ENCODE measurements at regions not wholly inside any gene's neighbourhood (a gene's known extent, or its start where the extent isn't known, plus 50 kb on each side); places are given as distances from the start of the nearest gene placed in this dataset.

DNA sequence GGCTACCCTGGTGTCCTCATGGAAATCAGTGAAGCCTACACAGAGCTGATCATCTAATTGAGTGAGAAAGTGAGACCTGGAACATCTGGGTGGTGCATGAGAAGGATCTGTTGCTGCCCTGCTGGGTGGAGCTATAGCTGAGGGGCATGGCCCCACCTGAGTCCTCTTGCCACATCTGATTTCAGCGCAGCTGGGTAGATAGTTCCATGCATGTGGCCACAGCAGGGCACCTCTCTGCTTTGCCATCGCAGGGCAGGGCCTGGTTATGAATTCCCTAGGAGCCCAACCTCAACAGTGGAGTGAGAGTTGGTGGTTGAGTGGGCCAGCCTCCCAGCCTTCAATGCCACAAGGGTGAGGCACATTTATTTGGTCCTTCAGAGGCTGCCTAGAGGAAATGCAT is 407.8 kb downstream of the BCL11B start:
- Mint-ChIP-seq H3K36me3 (no peaks in the 10 kb centered on the region), H3K4me3 (no peak overlapping the region), H3K27me3 (ENCODE audit: low read depth) (no peaks in the 10 kb centered on the region; the same call in 1 of the 2 replicates), H3K4me1 (no peaks in the 10 kb centered on the region), H3K27ac (no peak overlapping the region), H3K9me3 (peaks cover 14% of the 10 kb centered on the region)
- ATAC-seq (no peak), DNase-seq (ENCODE audit: low spot score) (no peak)
- TF ChIP-seq, protein P1, sequence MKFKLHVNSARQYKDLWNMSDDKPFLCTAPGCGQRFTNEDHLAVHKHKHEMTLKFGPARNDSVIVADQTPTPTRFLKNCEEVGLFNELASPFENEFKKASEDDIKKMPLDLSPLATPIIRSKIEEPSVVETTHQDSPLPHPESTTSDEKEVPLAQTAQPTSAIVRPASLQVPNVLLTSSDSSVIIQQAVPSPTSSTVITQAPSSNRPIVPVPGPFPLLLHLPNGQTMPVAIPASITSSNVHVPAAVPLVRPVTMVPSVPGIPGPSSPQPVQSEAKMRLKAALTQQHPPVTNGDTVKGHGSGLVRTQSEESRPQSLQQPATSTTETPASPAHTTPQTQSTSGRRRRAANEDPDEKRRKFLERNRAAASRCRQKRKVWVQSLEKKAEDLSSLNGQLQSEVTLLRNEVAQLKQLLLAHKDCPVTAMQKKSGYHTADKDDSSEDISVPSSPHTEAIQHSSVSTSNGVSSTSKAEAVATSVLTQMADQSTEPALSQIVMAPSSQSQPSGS (CRISPR knock-in tag; IDR thresholded peaks at IDR 0.05; ENCODE audit: borderline replicate concordance, low read depth), result no peak
- no peak for TF ChIP-seq JAZF1 (CRISPR knock-in tag; IDR thresholded peaks at IDR 0.05)
- no peak for TF ChIP-seq MYBL2 (CRISPR knock-in tag; IDR thresholded peaks at IDR 0.05)
- TF ChIP-seq, protein P2, sequence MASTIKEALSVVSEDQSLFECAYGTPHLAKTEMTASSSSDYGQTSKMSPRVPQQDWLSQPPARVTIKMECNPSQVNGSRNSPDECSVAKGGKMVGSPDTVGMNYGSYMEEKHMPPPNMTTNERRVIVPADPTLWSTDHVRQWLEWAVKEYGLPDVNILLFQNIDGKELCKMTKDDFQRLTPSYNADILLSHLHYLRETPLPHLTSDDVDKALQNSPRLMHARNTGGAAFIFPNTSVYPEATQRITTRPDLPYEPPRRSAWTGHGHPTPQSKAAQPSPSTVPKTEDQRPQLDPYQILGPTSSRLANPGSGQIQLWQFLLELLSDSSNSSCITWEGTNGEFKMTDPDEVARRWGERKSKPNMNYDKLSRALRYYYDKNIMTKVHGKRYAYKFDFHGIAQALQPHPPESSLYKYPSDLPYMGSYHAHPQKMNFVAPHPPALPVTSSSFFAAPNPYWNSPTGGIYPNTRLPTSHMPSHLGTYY (CRISPR knock-in tag; IDR thresholded peaks at IDR 0.05), result no peak
- TF ChIP-seq CBFB (CRISPR knock-in tag; IDR thresholded peaks at IDR 0.05; ENCODE audit: low read depth), result no peak
- TF ChIP-seq NFYB (CRISPR knock-in tag; conservative IDR thresholded peaks at IDR 0.05; ENCODE audit: low read depth), result no peak
- no peak for TF ChIP-seq ZNF263 (CRISPR knock-in tag; IDR thresholded peaks at IDR 0.05; ENCODE audit: low read depth)
- TF ChIP-seq MXD4 (CRISPR knock-in tag; IDR thresholded peaks at IDR 0.05; ENCODE audit: borderline replicate concordance), result no peak
- no peak for TF ChIP-seq GABPB1 (CRISPR knock-in tag; IDR thresholded peaks at IDR 0.05)
- TF ChIP-seq ZNF416 (CRISPR knock-in tag; IDR thresholded peaks at IDR 0.05), result no peak
- TF ChIP-seq, protein P3, sequence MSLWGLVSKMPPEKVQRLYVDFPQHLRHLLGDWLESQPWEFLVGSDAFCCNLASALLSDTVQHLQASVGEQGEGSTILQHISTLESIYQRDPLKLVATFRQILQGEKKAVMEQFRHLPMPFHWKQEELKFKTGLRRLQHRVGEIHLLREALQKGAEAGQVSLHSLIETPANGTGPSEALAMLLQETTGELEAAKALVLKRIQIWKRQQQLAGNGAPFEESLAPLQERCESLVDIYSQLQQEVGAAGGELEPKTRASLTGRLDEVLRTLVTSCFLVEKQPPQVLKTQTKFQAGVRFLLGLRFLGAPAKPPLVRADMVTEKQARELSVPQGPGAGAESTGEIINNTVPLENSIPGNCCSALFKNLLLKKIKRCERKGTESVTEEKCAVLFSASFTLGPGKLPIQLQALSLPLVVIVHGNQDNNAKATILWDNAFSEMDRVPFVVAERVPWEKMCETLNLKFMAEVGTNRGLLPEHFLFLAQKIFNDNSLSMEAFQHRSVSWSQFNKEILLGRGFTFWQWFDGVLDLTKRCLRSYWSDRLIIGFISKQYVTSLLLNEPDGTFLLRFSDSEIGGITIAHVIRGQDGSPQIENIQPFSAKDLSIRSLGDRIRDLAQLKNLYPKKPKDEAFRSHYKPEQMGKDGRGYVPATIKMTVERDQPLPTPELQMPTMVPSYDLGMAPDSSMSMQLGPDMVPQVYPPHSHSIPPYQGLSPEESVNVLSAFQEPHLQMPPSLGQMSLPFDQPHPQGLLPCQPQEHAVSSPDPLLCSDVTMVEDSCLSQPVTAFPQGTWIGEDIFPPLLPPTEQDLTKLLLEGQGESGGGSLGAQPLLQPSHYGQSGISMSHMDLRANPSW (CRISPR knock-in tag; conservative IDR thresholded peaks at IDR 0.05; ENCODE audit: low read depth), result no peak
- no peak for TF ChIP-seq SOX15 (CRISPR knock-in tag; IDR thresholded peaks at IDR 0.05)
- TF ChIP-seq, protein P4, sequence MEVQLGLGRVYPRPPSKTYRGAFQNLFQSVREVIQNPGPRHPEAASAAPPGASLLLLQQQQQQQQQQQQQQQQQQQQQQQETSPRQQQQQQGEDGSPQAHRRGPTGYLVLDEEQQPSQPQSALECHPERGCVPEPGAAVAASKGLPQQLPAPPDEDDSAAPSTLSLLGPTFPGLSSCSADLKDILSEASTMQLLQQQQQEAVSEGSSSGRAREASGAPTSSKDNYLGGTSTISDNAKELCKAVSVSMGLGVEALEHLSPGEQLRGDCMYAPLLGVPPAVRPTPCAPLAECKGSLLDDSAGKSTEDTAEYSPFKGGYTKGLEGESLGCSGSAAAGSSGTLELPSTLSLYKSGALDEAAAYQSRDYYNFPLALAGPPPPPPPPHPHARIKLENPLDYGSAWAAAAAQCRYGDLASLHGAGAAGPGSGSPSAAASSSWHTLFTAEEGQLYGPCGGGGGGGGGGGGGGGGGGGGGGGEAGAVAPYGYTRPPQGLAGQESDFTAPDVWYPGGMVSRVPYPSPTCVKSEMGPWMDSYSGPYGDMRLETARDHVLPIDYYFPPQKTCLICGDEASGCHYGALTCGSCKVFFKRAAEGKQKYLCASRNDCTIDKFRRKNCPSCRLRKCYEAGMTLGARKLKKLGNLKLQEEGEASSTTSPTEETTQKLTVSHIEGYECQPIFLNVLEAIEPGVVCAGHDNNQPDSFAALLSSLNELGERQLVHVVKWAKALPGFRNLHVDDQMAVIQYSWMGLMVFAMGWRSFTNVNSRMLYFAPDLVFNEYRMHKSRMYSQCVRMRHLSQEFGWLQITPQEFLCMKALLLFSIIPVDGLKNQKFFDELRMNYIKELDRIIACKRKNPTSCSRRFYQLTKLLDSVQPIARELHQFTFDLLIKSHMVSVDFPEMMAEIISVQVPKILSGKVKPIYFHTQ (CRISPR knock-in tag; IDR thresholded peaks at IDR 0.05), result no peak
- TF ChIP-seq, protein P5, sequence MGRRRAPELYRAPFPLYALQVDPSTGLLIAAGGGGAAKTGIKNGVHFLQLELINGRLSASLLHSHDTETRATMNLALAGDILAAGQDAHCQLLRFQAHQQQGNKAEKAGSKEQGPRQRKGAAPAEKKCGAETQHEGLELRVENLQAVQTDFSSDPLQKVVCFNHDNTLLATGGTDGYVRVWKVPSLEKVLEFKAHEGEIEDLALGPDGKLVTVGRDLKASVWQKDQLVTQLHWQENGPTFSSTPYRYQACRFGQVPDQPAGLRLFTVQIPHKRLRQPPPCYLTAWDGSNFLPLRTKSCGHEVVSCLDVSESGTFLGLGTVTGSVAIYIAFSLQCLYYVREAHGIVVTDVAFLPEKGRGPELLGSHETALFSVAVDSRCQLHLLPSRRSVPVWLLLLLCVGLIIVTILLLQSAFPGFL (CRISPR knock-in tag; IDR thresholded peaks at IDR 0.05; ENCODE audit: borderline replicate concordance), result no peak
- TF ChIP-seq, protein P6, sequence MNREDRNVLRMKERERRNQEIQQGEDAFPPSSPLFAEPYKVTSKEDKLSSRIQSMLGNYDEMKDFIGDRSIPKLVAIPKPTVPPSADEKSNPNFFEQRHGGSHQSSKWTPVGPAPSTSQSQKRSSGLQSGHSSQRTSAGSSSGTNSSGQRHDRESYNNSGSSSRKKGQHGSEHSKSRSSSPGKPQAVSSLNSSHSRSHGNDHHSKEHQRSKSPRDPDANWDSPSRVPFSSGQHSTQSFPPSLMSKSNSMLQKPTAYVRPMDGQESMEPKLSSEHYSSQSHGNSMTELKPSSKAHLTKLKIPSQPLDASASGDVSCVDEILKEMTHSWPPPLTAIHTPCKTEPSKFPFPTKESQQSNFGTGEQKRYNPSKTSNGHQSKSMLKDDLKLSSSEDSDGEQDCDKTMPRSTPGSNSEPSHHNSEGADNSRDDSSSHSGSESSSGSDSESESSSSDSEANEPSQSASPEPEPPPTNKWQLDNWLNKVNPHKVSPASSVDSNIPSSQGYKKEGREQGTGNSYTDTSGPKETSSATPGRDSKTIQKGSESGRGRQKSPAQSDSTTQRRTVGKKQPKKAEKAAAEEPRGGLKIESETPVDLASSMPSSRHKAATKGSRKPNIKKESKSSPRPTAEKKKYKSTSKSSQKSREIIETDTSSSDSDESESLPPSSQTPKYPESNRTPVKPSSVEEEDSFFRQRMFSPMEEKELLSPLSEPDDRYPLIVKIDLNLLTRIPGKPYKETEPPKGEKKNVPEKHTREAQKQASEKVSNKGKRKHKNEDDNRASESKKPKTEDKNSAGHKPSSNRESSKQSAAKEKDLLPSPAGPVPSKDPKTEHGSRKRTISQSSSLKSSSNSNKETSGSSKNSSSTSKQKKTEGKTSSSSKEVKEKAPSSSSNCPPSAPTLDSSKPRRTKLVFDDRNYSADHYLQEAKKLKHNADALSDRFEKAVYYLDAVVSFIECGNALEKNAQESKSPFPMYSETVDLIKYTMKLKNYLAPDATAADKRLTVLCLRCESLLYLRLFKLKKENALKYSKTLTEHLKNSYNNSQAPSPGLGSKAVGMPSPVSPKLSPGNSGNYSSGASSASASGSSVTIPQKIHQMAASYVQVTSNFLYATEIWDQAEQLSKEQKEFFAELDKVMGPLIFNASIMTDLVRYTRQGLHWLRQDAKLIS (CRISPR knock-in tag; IDR thresholded peaks at IDR 0.05; ENCODE audit: borderline replicate concordance), result no peak
- TF ChIP-seq OVOL2 (CRISPR knock-in tag; IDR thresholded peaks at IDR 0.05; ENCODE audit: borderline replicate concordance), result no peak
- TF ChIP-seq JUN (CRISPR knock-in tag; IDR thresholded peaks at IDR 0.05), result no peak
- TF ChIP-seq, protein P7, sequence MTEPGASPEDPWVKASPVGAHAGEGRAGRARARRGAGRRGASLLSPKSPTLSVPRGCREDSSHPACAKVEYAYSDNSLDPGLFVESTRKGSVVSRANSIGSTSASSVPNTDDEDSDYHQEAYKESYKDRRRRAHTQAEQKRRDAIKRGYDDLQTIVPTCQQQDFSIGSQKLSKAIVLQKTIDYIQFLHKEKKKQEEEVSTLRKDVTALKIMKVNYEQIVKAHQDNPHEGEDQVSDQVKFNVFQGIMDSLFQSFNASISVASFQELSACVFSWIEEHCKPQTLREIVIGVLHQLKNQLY (CRISPR knock-in tag; IDR thresholded peaks at IDR 0.05), result no peak
- CTCF ChIA-PET, result no interaction called here
- POLR2A ChIA-PET, result no interaction called here

Measured in WTC11 (cell line).